Stimulated activated memory B cell treated with anti-CD40 and anti-IgM and Interleukin-4, amounts not matched to agents 10 μg/mL and 1 μg/mL and 100 μg/mL, for 72 hours (primary cell): ENCODE measurements at regions not wholly inside any gene's neighbourhood (a gene's known extent, or its start where the extent isn't known, plus 50 kb on each side); places are given as distances from the start of the nearest gene placed in this dataset.
"Not testable (repeated sequence)": the region's sequence is repeated elsewhere in the genome, so short reads cannot be mapped to it uniquely, and the experiment has no call there.

Experiments
- ATAC-seq: fragments of 150-1000 bp; cut with Tn5 transposase; 2 replicates; pipeline ENCODE4 v1.10.0; 2021
- H3K27ac Mint-ChIP-seq: one replicate; pipeline ENCODE4 v1.8.0; 2022; ENCODE audit warnings: mild to moderate bottlenecking, mixed read lengths
- H3K27me3 Mint-ChIP-seq: one replicate; pipeline ENCODE4 v1.8.0; 2022; ENCODE audit warnings: mixed read lengths
- H3K36me3 Mint-ChIP-seq: one replicate; pipeline ENCODE4 v1.8.0; 2022; ENCODE audit warnings: mixed read lengths
- H3K4me1 Mint-ChIP-seq: one replicate; pipeline ENCODE4 v1.8.0; 2022; ENCODE audit warnings: mixed read lengths
- H3K4me3 Mint-ChIP-seq: one replicate; pipeline ENCODE4 v1.8.0; 2022; ENCODE audit warnings: mild to moderate bottlenecking, moderate library complexity, mixed read lengths
- H3K9me3 Mint-ChIP-seq: one replicate; pipeline ENCODE4 v1.8.0; 2022; ENCODE audit warnings: mixed read lengths

- Mint-ChIP-seq H3K36me3 (no peaks in the 10 kb centered on the region), H3K4me3 (no peak overlapping the region), H3K27me3 (no peaks in the 10 kb centered on the region), H3K9me3 (peaks cover 8% of the 10 kb centered on the region), H3K4me1 (no peaks in the 10 kb centered on the region), H3K27ac (no peak overlapping the region)
- ATAC-seq, result no peak
Observed at GRCh38 chr12:61137677-61138414, 1122.4 kb upstream of the USP15 start.

GRCh38 chr12:61138415-61138759 lies 1121.8 kb upstream of the USP15 start:
- H3K4me3 Mint-ChIP-seq, result no peak overlapping the region
- no peaks in the 10 kb centered on the region for H3K36me3 Mint-ChIP-seq
- H3K4me1 Mint-ChIP-seq, result no peaks in the 10 kb centered on the region
- no peaks in the 10 kb centered on the region for H3K27me3 Mint-ChIP-seq
- no peak overlapping the region for H3K27ac Mint-ChIP-seq
- peaks cover 5% of the 10 kb centered on the region for H3K9me3 Mint-ChIP-seq
- no peak for ATAC-seq

GRCh38 chr12:61161961-61162360 lies 1098.2 kb upstream of the USP15 start:
- no peak for ATAC-seq
- Mint-ChIP-seq H3K36me3 (no peaks in the 10 kb centered on the region), H3K4me1 (no peaks in the 10 kb centered on the region), H3K27ac (no peak overlapping the region), H3K4me3 (no peak overlapping the region), H3K27me3 (no peaks in the 10 kb centered on the region), H3K9me3 (peaks cover 19% of the 10 kb centered on the region)

- H3K4me3 Mint-ChIP-seq, result no peak overlapping the region
- H3K27me3 Mint-ChIP-seq, result no peaks in the 10 kb centered on the region
- H3K36me3 Mint-ChIP-seq, result no peaks in the 10 kb centered on the region
- no peaks in the 10 kb centered on the region for H3K9me3 Mint-ChIP-seq
- no peaks in the 10 kb centered on the region for H3K4me1 Mint-ChIP-seq
- ATAC-seq, result no peak
- H3K27ac Mint-ChIP-seq, result no peak overlapping the region
Observed at GRCh38 chr12:61188801-61189595, 1071.2 kb upstream of the USP15 start.

- Mint-ChIP-seq H3K27ac (no peak overlapping the region), H3K27me3 (no peaks in the 10 kb centered on the region), H3K36me3 (no peaks in the 10 kb centered on the region), H3K4me3 (no peak overlapping the region), H3K4me1 (no peaks in the 10 kb centered on the region), H3K9me3 (peaks cover 3% of the 10 kb centered on the region)
- no peak for ATAC-seq
Observed at GRCh38 chr12:61213646-61214045, 1046.6 kb upstream of the USP15 start.

GRCh38 chr12:61220337-61220736 lies 1039.9 kb upstream of the USP15 start:
- H3K36me3 Mint-ChIP-seq, result no peaks in the 10 kb centered on the region
- no peak overlapping the region for H3K4me3 Mint-ChIP-seq
- peaks cover 10% of the 10 kb centered on the region for H3K9me3 Mint-ChIP-seq
- no peaks in the 10 kb centered on the region for H3K27me3 Mint-ChIP-seq
- H3K27ac Mint-ChIP-seq, result no peak overlapping the region
- ATAC-seq, result no peak
- H3K4me1 Mint-ChIP-seq, result no peaks in the 10 kb centered on the region

- Mint-ChIP-seq H3K9me3 (peaks cover 24% of the 10 kb centered on the region), H3K36me3 (no peaks in the 10 kb centered on the region), H3K4me3 (no peak overlapping the region), H3K27me3 (no peaks in the 10 kb centered on the region), H3K27ac (no peak overlapping the region), H3K4me1 (no peaks in the 10 kb centered on the region)
- no peak for ATAC-seq
Observed at GRCh38 chr12:61232040-61232439, 1028.2 kb upstream of the USP15 start.

- H3K36me3 Mint-ChIP-seq, result no peaks in the 10 kb centered on the region
- no peak for ATAC-seq
- H3K27me3 Mint-ChIP-seq, result no peaks in the 10 kb centered on the region
- no peak overlapping the region for H3K4me3 Mint-ChIP-seq
- no peaks in the 10 kb centered on the region for H3K4me1 Mint-ChIP-seq
- peaks cover 6% of the 10 kb centered on the region for H3K9me3 Mint-ChIP-seq
- no peak overlapping the region for H3K27ac Mint-ChIP-seq
Observed at GRCh38 chr12:61250303-61250702, 1009.9 kb upstream of the USP15 start.

GRCh38 chr12:61251076-61251475 lies 1009.1 kb upstream of the USP15 start:
- peaks cover 6% of the 10 kb centered on the region for H3K9me3 Mint-ChIP-seq
- H3K36me3 Mint-ChIP-seq, result no peaks in the 10 kb centered on the region
- no peaks in the 10 kb centered on the region for H3K4me1 Mint-ChIP-seq
- no peaks in the 10 kb centered on the region for H3K27me3 Mint-ChIP-seq
- ATAC-seq, result no peak
- no peak overlapping the region for H3K4me3 Mint-ChIP-seq
- H3K27ac Mint-ChIP-seq, result no peak overlapping the region

- H3K4me3 Mint-ChIP-seq, result no peak overlapping the region
- H3K9me3 Mint-ChIP-seq, result peaks cover 3% of the 10 kb centered on the region
- no peaks in the 10 kb centered on the region for H3K4me1 Mint-ChIP-seq
- H3K27ac Mint-ChIP-seq, result no peak overlapping the region
- no peaks in the 10 kb centered on the region for H3K27me3 Mint-ChIP-seq
- no peak for ATAC-seq
- no peaks in the 10 kb centered on the region for H3K36me3 Mint-ChIP-seq
Observed at GRCh38 chr12:61254225-61254624, 1006.0 kb upstream of the USP15 start.

- ATAC-seq, H3K27ac Mint-ChIP-seq, H3K27me3 Mint-ChIP-seq, H3K36me3 Mint-ChIP-seq, H3K4me3 Mint-ChIP-seq, H3K4me1 Mint-ChIP-seq: not testable (repeated sequence)
- peaks cover 18% of the 10 kb centered on the region for H3K9me3 Mint-ChIP-seq
Observed at GRCh38 chr12:61264294-61264693, 995.9 kb upstream of the USP15 start.

- H3K36me3 Mint-ChIP-seq, result no peaks in the 10 kb centered on the region
- no peak overlapping the region for H3K27ac Mint-ChIP-seq
- ATAC-seq, result no peak
- no peaks in the 10 kb centered on the region for H3K4me1 Mint-ChIP-seq
- no peak overlapping the region for H3K4me3 Mint-ChIP-seq
- no peaks in the 10 kb centered on the region for H3K27me3 Mint-ChIP-seq
- peaks cover 20% of the 10 kb centered on the region for H3K9me3 Mint-ChIP-seq
Observed at GRCh38 chr12:61267474-61267873, 992.7 kb upstream of the USP15 start.

- H3K9me3 Mint-ChIP-seq, result peaks cover 2% of the 10 kb centered on the region
- H3K27me3 Mint-ChIP-seq, result no peaks in the 10 kb centered on the region
- no peak overlapping the region for H3K27ac Mint-ChIP-seq
- no peaks in the 10 kb centered on the region for H3K4me1 Mint-ChIP-seq
- H3K4me3 Mint-ChIP-seq, result no peak overlapping the region
- no peaks in the 10 kb centered on the region for H3K36me3 Mint-ChIP-seq
- no peak for ATAC-seq
Observed at GRCh38 chr12:61272441-61272840, 987.8 kb upstream of the USP15 start.

- H3K4me1 Mint-ChIP-seq, result no peaks in the 10 kb centered on the region
- no peak overlapping the region for H3K4me3 Mint-ChIP-seq
- no peak for ATAC-seq
- peaks cover 18% of the 10 kb centered on the region for H3K9me3 Mint-ChIP-seq
- no peaks in the 10 kb centered on the region for H3K27me3 Mint-ChIP-seq
- H3K36me3 Mint-ChIP-seq, result no peaks in the 10 kb centered on the region
- no peak overlapping the region for H3K27ac Mint-ChIP-seq
Observed at GRCh38 chr12:61282790-61283575, 977.2 kb upstream of the USP15 start.

GRCh38 chr12:61290473-61290872 lies 969.7 kb upstream of the USP15 start:
- H3K4me3 Mint-ChIP-seq, result no peak overlapping the region
- no peak overlapping the region for H3K27ac Mint-ChIP-seq
- peaks cover 9% of the 10 kb centered on the region for H3K9me3 Mint-ChIP-seq
- no peaks in the 10 kb centered on the region for H3K36me3 Mint-ChIP-seq
- no peaks in the 10 kb centered on the region for H3K4me1 Mint-ChIP-seq
- no peak for ATAC-seq
- no peaks in the 10 kb centered on the region for H3K27me3 Mint-ChIP-seq
